Effector CD4-positive, alpha-beta T cell (primary cell): ENCODE measurements at regions not wholly inside any gene's neighbourhood (a gene's known extent, or its start where the extent isn't known, plus 50 kb on each side); places are given as distances from the start of the nearest gene placed in this dataset.

ENCODE experiments used
- DNase-seq: peaks from one replicate; pipeline ENCODE4 v3.0.0-alpha.2; 2020

- DNase-seq = no peak
Measured at GRCh38 chr11:79578116-79578515, 137.3 kb upstream of the TENM4 start.

GRCh38 chr11:79575701-79576100 lies 134.9 kb upstream of the TENM4 start:
- no peak for DNase-seq

- no peak for DNase-seq
Measured at GRCh38 chr11:79570104-79570503, 129.3 kb upstream of the TENM4 start.

- no peak for DNase-seq
Measured at GRCh38 chr11:79564288-79564925, 123.6 kb upstream of the TENM4 start.

- no peak for DNase-seq
Measured at GRCh38 chr11:79561496-79561895, 120.7 kb upstream of the TENM4 start.

- no peak for DNase-seq
Measured at GRCh38 chr11:79550809-79551208, 110.0 kb upstream of the TENM4 start.

GRCh38 chr11:79547256-79547655 lies 106.4 kb upstream of the TENM4 start:
- DNase-seq = no peak

GRCh38 chr11:79546351-79546750 lies 105.5 kb upstream of the TENM4 start:
- no peak for DNase-seq

- no peak for DNase-seq
Measured at GRCh38 chr11:79544361-79544760, 103.5 kb upstream of the TENM4 start.

- no peak for DNase-seq
Measured at GRCh38 chr11:79543101-79543500, 102.3 kb upstream of the TENM4 start.

- DNase-seq = no peak
Measured at GRCh38 chr11:79541466-79541865, 100.6 kb upstream of the TENM4 start.

GRCh38 chr11:79538775-79539174 lies 97.9 kb upstream of the TENM4 start:
- no peak for DNase-seq

GRCh38 chr11:79536155-79536917 lies 95.5 kb upstream of the TENM4 start:
- no peak for DNase-seq

GRCh38 chr11:79535606-79536005 lies 94.8 kb upstream of the TENM4 start:
- DNase-seq = no peak

GRCh38 chr11:79525257-79525656 lies 84.4 kb upstream of the TENM4 start:
- no peak for DNase-seq

GRCh38 chr11:79522626-79523025 lies 81.8 kb upstream of the TENM4 start:
- no peak for DNase-seq

GRCh38 chr11:79520086-79520485 lies 79.3 kb upstream of the TENM4 start:
- DNase-seq = no peak

GRCh38 chr11:79515781-79516180 lies 75.0 kb upstream of the TENM4 start:
- no peak for DNase-seq

- no peak for DNase-seq
Measured at GRCh38 chr11:79514695-79515094, 73.9 kb upstream of the TENM4 start.

GRCh38 chr11:79514290-79514689 lies 73.5 kb upstream of the TENM4 start:
- no peak for DNase-seq

GRCh38 chr11:79512706-79513469 lies 72.1 kb upstream of the TENM4 start:
- DNase-seq = no peak

GRCh38 chr11:79510960-79511359 lies 70.1 kb upstream of the TENM4 start:
- DNase-seq = no peak

GRCh38 chr11:79508461-79508860 lies 67.6 kb upstream of the TENM4 start:
- no peak for DNase-seq

GRCh38 chr11:79507706-79508105 lies 66.9 kb upstream of the TENM4 start:
- no peak for DNase-seq
